NCI-H187 treated with DMSO at 0.1 percent for 48 hours (cell line): ENCODE measurements at regions not wholly inside any gene's neighbourhood (a gene's known extent, or its start where the extent isn't known, plus 50 kb on each side); places are given as distances from the start of the nearest gene placed in this dataset.
"Not testable (repeated sequence)": the region's sequence is repeated elsewhere in the genome, so short reads cannot be mapped to it uniquely, and the experiment has no call there.

Experiments
- DNase-seq: peaks from one replicate; lab custom pipeline; 2025; lab: John Stamatoyannopoulos, UW

DNA sequence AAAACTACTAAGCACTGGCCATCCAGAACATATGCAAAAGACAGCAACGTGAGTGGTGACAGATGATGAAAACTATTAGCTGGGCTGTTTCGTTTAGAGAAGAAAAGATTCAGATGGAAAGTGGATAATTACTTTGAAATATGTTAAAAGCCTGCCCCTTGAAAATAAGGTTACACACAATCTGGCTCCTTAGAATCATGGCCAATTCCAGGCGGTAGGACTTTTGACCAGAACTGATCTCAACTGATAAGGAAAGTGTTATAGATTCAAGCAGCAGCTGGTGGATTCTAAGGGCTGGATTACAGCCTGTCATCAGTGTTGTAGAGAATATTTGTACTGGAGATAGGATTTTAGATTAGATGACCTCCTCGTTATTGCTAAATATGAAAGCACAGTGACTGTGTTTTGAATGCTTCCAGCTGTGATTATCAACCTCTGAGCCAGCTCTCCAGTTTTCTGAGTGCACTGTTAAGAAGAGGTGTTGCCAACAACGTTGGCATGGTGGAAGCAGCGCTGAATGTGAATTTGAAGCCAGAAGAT is 75.1 kb downstream of the KBTBD2 start:
- not testable (repeated sequence) for DNase-seq

- not testable (repeated sequence) for DNase-seq
These were observed 76.8 kb downstream of the KBTBD2 start for GRCh38 chr7:32814779-32815178.

GRCh38 chr7:32809871-32810270 is 81.7 kb downstream of the KBTBD2 start:
- DNase-seq: no peak

DNA sequence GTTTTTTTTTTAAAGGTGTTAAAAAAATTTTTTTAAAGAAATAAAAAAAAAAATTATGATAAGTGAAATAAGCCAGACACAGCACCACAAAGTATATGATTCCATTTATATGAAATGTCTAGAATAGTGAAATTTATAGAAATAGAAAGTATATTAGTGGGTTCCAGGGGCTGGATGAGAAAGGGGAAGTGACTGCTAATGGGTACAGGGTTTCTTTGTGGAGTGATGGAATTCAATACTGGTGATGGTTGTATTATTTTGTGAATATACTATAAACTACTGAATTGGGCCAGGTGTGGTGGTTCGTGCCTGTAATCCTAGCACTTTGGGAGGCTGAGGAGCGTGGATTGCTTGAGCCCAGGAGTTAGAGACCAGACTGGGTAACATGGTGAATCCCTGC is 82.2 kb downstream of the KBTBD2 start:
- no peak for DNase-seq

- DNase-seq: no peak
These were observed 88.0 kb downstream of the KBTBD2 start for GRCh38 chr7:32803406-32804141.

GRCh38 chr7:32802305-32802910 is 89.2 kb downstream of the KBTBD2 start:
- no peak for DNase-seq

- DNase-seq: not testable (repeated sequence)
These were observed 98.5 kb downstream of the KBTBD2 start for GRCh38 chr7:32793053-32793452.

DNA sequence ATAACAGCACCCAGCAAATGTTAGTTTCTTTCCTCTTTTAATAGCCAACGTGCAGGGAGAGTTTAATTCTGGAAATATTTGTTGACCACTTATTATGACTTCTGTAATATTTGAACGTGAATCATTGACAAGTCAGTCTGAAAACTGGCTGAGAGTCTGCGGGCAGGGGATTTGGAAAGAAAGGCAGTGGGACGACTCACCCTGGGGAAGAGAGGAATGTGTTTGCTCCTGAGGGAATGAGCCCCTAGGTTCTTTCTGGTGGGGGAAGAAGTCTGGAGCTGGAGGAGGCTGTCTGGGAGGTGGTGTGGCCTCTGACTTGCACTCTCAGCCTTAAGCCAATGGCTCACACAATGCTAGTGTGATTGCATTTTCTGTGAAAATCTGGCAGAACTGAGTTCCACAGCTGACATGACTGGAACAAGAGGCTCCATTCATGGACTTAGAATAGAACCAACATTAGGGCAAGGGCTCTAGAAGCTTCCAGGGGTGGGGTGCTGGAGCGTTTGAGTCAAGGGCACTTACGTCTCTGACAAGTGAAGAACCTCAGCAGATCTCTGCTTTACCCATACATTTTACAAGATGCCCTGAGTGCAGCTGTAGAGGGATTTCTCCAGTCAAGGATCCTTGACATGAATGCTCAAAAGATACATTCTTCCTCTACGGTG is 100.7 kb downstream of the KBTBD2 start:
- DNase-seq: not testable (repeated sequence)

- DNase-seq: not testable (repeated sequence)
These were observed 102.3 kb downstream of the KBTBD2 start for GRCh38 chr7:32789266-32789665.

DNA sequence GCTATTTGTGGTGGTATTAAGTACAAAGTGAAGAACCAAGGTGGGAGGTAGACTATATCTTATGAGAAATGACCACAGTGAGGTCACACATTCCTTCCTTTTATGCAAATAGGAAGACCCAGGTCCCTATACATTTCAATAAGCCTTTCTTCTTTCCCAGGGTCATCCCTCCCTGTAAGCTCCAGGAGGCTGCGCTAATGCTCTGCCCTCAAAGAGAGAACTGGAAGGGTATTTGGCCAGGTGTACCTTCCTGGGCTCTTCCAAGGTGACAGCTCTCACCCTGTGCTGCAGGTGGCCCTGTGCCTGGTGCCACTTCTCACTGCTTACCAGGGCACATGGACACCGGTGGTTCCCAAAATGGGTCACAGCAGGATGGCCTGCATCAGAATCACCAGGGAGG is 103.4 kb downstream of the KBTBD2 start:
- not testable (repeated sequence) for DNase-seq

DNA sequence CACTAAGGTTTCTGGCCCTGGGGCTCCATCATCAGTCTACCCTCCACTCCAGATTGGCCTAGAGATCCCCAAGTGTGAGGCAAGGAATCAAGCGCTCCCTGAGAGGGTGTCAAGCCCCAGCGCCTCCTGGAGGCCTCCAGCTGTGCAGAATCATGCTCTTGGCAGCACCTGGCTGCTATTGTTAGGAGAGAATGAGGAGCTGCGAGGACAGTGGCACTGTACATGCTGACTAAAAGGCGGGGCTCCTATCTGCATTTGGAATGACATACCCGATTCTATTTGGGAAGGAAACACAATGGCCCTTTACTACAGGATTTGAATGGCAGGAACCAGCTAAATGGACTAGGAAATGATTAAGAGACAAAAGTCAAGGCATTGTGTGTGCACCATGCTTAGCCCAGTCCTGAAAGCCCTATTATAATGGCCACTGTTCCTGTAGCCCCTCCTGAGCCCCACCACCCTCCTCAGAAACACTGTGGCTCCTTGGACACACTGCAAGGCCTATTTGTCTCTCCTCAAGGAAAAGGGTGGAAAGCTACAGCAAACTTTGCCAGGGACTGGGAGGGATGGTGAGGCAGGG is 106.1 kb downstream of the KBTBD2 start:
- DNase-seq: peak; percentile 27

DNA sequence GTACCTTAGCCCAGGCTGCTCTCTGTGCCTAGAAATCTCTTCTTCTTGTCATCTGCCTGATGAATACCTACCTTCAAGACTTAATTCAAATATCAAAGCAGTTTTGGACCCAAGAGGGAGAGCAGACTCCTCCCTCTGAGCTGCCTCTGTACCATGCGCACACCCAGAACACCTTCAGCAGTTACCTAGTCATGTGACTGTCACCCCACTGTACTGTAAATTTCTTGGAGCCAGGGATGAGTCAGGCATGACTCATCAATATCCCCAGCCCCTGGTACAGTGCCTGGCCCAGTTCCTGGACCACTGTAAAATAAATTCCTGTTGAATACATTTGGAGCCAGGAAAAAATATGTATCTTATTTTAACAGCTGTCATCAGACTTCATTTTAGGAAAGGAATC is 111.7 kb downstream of the KBTBD2 start:
- DNase-seq: not testable (repeated sequence)

DNA sequence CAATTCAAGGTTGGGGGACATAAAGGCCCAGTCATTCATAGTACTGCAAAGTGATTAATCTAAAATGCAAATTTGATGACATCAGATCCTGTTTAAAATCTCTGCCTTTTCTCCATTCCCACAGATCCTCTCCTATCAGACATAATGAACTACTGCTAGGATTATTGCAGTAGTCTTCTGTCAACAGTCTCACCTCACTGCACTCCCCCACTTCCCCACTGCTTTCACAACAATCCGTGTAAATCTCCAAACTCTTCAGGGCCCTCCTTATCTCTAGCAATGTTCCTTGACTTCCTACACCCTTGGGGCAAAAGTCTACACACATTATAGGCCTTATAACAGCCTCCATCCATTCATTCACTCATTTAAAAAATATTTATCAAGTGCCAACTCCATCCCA is 112.4 kb downstream of the KBTBD2 start:
- DNase-seq: no peak

- DNase-seq: not testable (repeated sequence)
These were observed 114.4 kb downstream of the KBTBD2 start for GRCh38 chr7:32777041-32777666.

- DNase-seq: not testable (repeated sequence)
These were observed 115.2 kb downstream of the KBTBD2 start for GRCh38 chr7:32776318-32776717.

- not testable (repeated sequence) for DNase-seq
These were observed 115.8 kb downstream of the KBTBD2 start for GRCh38 chr7:32775809-32776208.

- no peak for DNase-seq
These were observed 117.0 kb downstream of the KBTBD2 start for GRCh38 chr7:32774541-32774951.

GRCh38 chr7:32768866-32769510 is 122.6 kb downstream of the KBTBD2 start:
- DNase-seq: not testable (repeated sequence)

DNA sequence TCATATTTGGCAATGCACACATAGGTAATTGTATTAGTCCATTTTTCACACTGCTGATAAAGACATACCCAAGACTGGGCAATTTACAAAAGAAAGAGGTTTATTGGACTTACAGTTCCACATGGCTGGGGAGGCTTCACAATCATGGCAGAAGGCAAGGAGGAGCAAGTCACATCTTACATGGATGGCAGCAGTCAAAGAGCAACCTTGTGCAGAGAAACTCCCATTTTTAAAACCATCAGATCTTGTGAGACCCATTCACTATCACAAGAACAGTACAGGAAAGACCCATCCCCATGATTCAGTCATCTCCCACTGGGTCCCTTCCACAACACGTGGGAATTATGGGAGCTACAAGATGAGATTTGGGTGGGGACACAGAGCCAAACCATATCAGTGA is 123.2 kb downstream of the KBTBD2 start:
- not testable (repeated sequence) for DNase-seq

- not testable (repeated sequence) for DNase-seq
These were observed 125.8 kb downstream of the KBTBD2 start for GRCh38 chr7:32765649-32766251.

- DNase-seq: no peak
These were observed 126.4 kb downstream of the KBTBD2 start for GRCh38 chr7:32765185-32765584.
